ENCODE measurements at regions not wholly inside any gene's neighbourhood (a gene's known extent, or its start where the extent isn't known, plus 50 kb on each side); places are given as distances from the start of the nearest gene placed in this dataset.

DNA sequence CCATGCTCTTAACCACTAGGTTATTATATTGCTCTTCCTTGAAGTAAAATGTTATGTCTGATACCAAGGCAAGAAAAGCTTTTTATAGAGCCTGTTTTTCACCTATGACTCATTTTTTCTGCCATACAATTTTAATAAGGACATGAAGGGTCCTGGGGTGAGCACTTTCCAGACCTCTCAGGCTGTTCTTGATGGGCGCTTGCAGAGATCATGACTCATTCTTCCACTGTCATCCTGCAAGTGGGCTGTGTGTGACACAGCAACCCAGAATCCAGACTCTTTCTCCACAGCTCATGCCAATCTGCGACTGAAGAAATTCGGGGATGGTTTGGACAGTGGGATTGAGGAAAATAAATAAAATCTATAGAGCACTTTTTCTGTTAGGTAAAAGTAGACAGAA lies 506.7 kb upstream of the NBEA start:
- peak; percentile 98 for ATAC-seq
- 0 out of 2 replicates have a peak, but pooled peaks have one; percentile 42 for TF ChIP-seq ZFP3 (CRISPR knock-in tag; IDR thresholded peaks at IDR 0.05)
- peak; percentile 36; the same call in 1 of the 2 replicates for TF ChIP-seq ISL1 (CRISPR knock-in tag; IDR thresholded peaks at IDR 0.05)
- no peak for TF ChIP-seq OSR1 (CRISPR knock-in tag; IDR thresholded peaks at IDR 0.05)

DNA sequence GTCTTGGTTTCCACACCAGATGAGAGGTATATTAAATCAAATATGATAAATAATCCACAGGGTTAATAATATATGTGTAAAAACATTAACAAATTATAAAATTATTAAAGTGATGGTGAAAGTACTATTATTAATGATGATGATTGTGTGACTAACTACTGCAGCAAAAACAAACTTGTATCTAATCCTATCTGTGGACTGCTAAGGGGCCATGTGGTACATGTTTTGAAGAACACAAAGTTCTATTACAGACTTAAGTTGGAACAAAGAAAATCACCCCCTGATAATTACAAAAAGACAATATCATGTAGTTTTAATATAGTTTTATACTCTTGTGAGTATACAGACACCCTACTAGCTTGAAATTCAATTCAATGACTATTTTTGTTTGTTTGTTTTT lies 504.2 kb upstream of the NBEA start:
- ATAC-seq = no peak
- TF ChIP-seq CSDC2 (CRISPR knock-in tag; IDR thresholded peaks at IDR 0.05) = no peak
- no peak for TF ChIP-seq CSRNP3 (CRISPR knock-in tag; IDR thresholded peaks at IDR 0.05)
- no peak for TF ChIP-seq ZC3H10 (CRISPR knock-in tag; IDR thresholded peaks at IDR 0.05)
- TF ChIP-seq TCF4 (CRISPR knock-in tag; IDR thresholded peaks at IDR 0.05; ENCODE audit: borderline replicate concordance) = no peak
- TF ChIP-seq POU6F1 (CRISPR knock-in tag; IDR thresholded peaks at IDR 0.05; ENCODE audit: borderline replicate concordance, low read depth) = no peak
- TF ChIP-seq SNAI2 (CRISPR knock-in tag; IDR thresholded peaks at IDR 0.05) = no peak
- no peak for TF ChIP-seq ZNF70 (CRISPR knock-in tag; IDR thresholded peaks at IDR 0.05)
- TF ChIP-seq ARNTL (CRISPR knock-in tag; IDR thresholded peaks at IDR 0.05; ENCODE audit: borderline replicate concordance, low read depth) = no peak
- no peak for TF ChIP-seq ESRRG (CRISPR knock-in tag; IDR thresholded peaks at IDR 0.05)
- no peak for TF ChIP-seq PPARA (CRISPR knock-in tag; IDR thresholded peaks at IDR 0.05; ENCODE audit: borderline replicate concordance)
- TF ChIP-seq ZFP30 (CRISPR knock-in tag; IDR thresholded peaks at IDR 0.05) = no peak
- TF ChIP-seq PATZ1 (CRISPR knock-in tag; IDR thresholded peaks at IDR 0.05; ENCODE audit: borderline replicate concordance) = no peak
- no peak for TF ChIP-seq OSR1 (CRISPR knock-in tag; IDR thresholded peaks at IDR 0.05)

DNA sequence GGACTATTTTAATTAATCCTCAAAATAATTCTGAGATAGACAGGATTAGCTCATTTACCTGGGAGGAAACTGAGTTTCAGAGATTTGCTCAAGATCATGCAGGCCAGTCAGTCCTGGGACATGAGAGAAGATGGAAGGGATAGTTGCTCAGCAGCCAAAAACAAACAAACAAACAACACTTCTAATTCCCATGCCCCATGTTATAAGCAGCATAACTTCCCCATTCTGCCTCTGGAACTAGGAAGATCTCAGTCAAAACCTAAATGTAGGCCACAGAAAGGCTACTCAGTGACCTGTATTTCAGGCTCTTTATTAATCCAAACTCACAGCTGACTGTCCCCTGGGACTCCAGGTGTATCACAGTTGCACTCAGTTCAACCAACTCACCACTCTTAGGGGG lies 489.2 kb upstream of the NBEA start:
- ATAC-seq = no peak
- no peak for TF ChIP-seq ESRRG (CRISPR knock-in tag; IDR thresholded peaks at IDR 0.05)
- no peak for TF ChIP-seq OSR1 (CRISPR knock-in tag; IDR thresholded peaks at IDR 0.05)
- no peak for TF ChIP-seq ZNF565 (CRISPR knock-in tag; conservative IDR thresholded peaks at IDR 0.05; ENCODE audit: low read depth)
- no peak for TF ChIP-seq TCF4 (CRISPR knock-in tag; IDR thresholded peaks at IDR 0.05; ENCODE audit: borderline replicate concordance)
- no peak for TF ChIP-seq ZFP3 (CRISPR knock-in tag; IDR thresholded peaks at IDR 0.05)
- no peak for TF ChIP-seq BACH2 (CRISPR knock-in tag; IDR thresholded peaks at IDR 0.05; ENCODE audit: borderline replicate concordance)
- TF ChIP-seq POU6F1 (CRISPR knock-in tag; IDR thresholded peaks at IDR 0.05; ENCODE audit: borderline replicate concordance, low read depth) = no peak
- TF ChIP-seq CREB5 (CRISPR knock-in tag; IDR thresholded peaks at IDR 0.05; ENCODE audit: low read depth) = no peak
- TF ChIP-seq CSRNP3 (CRISPR knock-in tag; IDR thresholded peaks at IDR 0.05) = no peak
- TF ChIP-seq ZNF8 (CRISPR knock-in tag; IDR thresholded peaks at IDR 0.05) = no peak
- TF ChIP-seq ZFP30 (CRISPR knock-in tag; IDR thresholded peaks at IDR 0.05) = no peak
- TF ChIP-seq SNAI2 (CRISPR knock-in tag; IDR thresholded peaks at IDR 0.05) = no peak

Data from SK-N-SH treated with all-trans-retinoic acid at 6 μM for 48 hours (cell line).